Neural crest cell (in vitro differentiated cells): ENCODE measurements at regions not wholly inside any gene's neighbourhood (a gene's known extent, or its start where the extent isn't known, plus 50 kb on each side); places are given as distances from the start of the nearest gene placed in this dataset.
A peak's percentile ranks its signal among the peaks of the same experiment; 100 is the strongest.
"Not testable (repeated sequence)": the region's sequence is repeated elsewhere in the genome, so short reads cannot be mapped to it uniquely, and the experiment has no call there.

Experiments used
- DNase-seq: peaks from one replicate; pipeline ENCODE4 v3.0.0; 2021; ENCODE audit warnings: low read depth, mixed read lengths, low spot score
- H3K27ac Mint-ChIP-seq: one replicate; pipeline ENCODE4 v1.8.0; 2021; ENCODE audit warnings: mild to moderate bottlenecking, mixed read lengths; ENCODE audit not compliant: unreplicated experiment
- H3K27me3 Mint-ChIP-seq: 2 replicates; pipeline ENCODE4 v1.8.0; 2021; ENCODE audit warnings: low read depth, mild to moderate bottlenecking, mixed read lengths
- H3K36me3 Mint-ChIP-seq: 2 replicates; pipeline ENCODE4 v1.8.0; 2021; ENCODE audit warnings: low read depth, mild to moderate bottlenecking, mixed read lengths
- H3K4me1 Mint-ChIP-seq: 2 replicates; pipeline ENCODE4 v1.8.0; 2021; ENCODE audit warnings: mixed read lengths
- H3K4me3 Mint-ChIP-seq: one replicate; pipeline ENCODE4 v1.8.0; 2021; ENCODE audit warnings: mild to moderate bottlenecking, mixed read lengths
- H3K9me3 Mint-ChIP-seq: 2 replicates; pipeline ENCODE4 v1.8.0; 2021; ENCODE audit warnings: mixed read lengths
- CTCF ChIP-seq: fragments of 200-600 bp; sonication (generic); conservative IDR thresholded peaks from 2 replicates; pipeline ENCODE4 v1.5.0; 2021; ENCODE audit warnings: antibody characterized with exemption, mild to moderate bottlenecking

GRCh38 chr12:94916663-94917062, 86.8 kb downstream of the NDUFA12 start:
- peaks cover 3% of the 10 kb centered on the region for H3K9me3 Mint-ChIP-seq
- TF ChIP-seq CTCF, result no peak

GRCh38 chr12:94909663-94910062, 93.8 kb downstream of the NDUFA12 start:
- peaks cover 9% of the 10 kb centered on the region for H3K9me3 Mint-ChIP-seq

More at GRCh38 chr12:94916663-94917062, 86.8 kb downstream of the NDUFA12 start:
- no peak for DNase-seq
- Mint-ChIP-seq H3K27ac (no peak overlapping the region), H3K36me3 (peaks cover 3% of the 10 kb centered on the region), H3K27me3 (no peaks in the 10 kb centered on the region), H3K4me1 (peaks cover 7% of the 10 kb centered on the region), H3K4me3 (no peak overlapping the region)

GRCh38 chr12:94905749-94906148, 97.7 kb downstream of the NDUFA12 start:
- DNase-seq, H3K36me3 Mint-ChIP-seq, H3K9me3 Mint-ChIP-seq, H3K27ac Mint-ChIP-seq, H3K4me1 Mint-ChIP-seq, H3K4me3 Mint-ChIP-seq, H3K27me3 Mint-ChIP-seq: not testable (repeated sequence)

More at GRCh38 chr12:94909663-94910062, 93.8 kb downstream of the NDUFA12 start:
- Mint-ChIP-seq H3K27me3 (no peaks in the 10 kb centered on the region), H3K27ac (no peak overlapping the region), H3K4me1 (peaks cover 8% of the 10 kb centered on the region), H3K36me3 (peaks cover 3% of the 10 kb centered on the region), H3K4me3 (no peak overlapping the region)
- no peak for TF ChIP-seq CTCF
- DNase-seq, result no peak

- Mint-ChIP-seq H3K9me3 (no peaks in the 10 kb centered on the region), H3K4me3 (no peak overlapping the region), H3K27ac (no peak overlapping the region), H3K36me3 (no peaks in the 10 kb centered on the region), H3K27me3 (no peaks in the 10 kb centered on the region), H3K4me1 (no peaks in the 10 kb centered on the region)
- no peak for DNase-seq
- TF ChIP-seq CTCF, result no peak
Observed at GRCh38 chr12:94900496-94900895, 103.0 kb downstream of the NDUFA12 start.

- peak; percentile 21 for TF ChIP-seq CTCF
- DNase-seq, result no peak
- no peaks in the 10 kb centered on the region for H3K36me3 Mint-ChIP-seq
Observed at GRCh38 chr12:94898388-94898787, 105.1 kb downstream of the NDUFA12 start.

DNA sequence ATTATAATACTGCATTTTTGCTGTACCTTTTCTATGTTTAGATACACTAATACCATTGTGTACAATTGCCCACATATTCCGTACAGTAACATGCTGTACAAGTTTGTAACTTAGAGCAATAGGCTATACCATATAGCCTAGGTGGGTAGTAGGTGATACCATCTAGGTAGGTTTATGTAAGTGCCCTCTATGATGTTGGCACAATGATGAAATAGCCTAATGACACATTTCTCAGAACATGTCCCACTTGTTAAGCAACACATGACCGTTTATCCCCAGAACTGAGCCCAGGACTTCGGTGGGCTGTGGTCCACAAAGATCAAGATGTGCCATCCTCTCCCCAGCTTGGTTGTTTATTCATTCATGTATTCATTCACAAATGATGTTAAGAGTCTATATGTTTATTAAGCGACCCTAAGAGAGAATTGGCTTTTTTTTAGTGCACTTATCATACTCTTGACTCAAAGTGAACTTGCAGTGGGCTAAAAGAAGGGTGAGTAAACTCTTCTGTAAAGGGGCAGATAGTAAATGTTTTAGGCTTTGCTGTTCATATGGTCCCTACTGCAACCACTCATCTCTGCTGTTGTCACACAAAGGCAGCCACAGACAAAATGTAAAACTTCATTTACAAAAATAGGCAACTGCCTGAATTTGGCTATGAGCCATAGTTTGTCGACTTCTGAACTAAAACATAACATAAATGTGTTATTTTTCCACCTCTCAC, 110.8 kb downstream of the NDUFA12 start:
- Mint-ChIP-seq H3K27ac (no peak overlapping the region), H3K4me3 (no peak overlapping the region), H3K36me3 (no peaks in the 10 kb centered on the region), H3K9me3 (no peaks in the 10 kb centered on the region), H3K27me3 (peaks cover 2% of the 10 kb centered on the region), H3K4me1 (no peaks in the 10 kb centered on the region)
- TF ChIP-seq CTCF, result no peak
- DNase-seq, result no peak

More at GRCh38 chr12:94898388-94898787, 105.1 kb downstream of the NDUFA12 start:
- Mint-ChIP-seq H3K27me3 (no peaks in the 10 kb centered on the region), H3K27ac (no peak overlapping the region), H3K4me1 (no peaks in the 10 kb centered on the region), H3K4me3 (no peak overlapping the region), H3K9me3 (no peaks in the 10 kb centered on the region)
